K562 (cell line): ENCODE measurements at regions not wholly inside any gene's neighbourhood (a gene's known extent, or its start where the extent isn't known, plus 50 kb on each side); places are given as distances from the start of the nearest gene placed in this dataset.

Experiments
- ATF2 ChIP-seq: sonication (generic); formaldehyde crosslinking; IDR thresholded peaks from 2 replicates; pipeline ENCODE4 v1.8.1; 2022; ENCODE audit warnings: missing genetic modification reagents
- ATF7 ChIP-seq: fragments of 450-650 bp; IDR thresholded peaks from 2 replicates; pipeline ENCODE4 v1.7.1; 2014; ENCODE audit warnings: mild to moderate bottlenecking, moderate library complexity
- COPS2 ChIP-seq: fragments of 450-650 bp; conservative IDR thresholded peaks from 2 replicates; pipeline ENCODE4 v1.6.1; 2016; ENCODE audit warnings: mild to moderate bottlenecking, moderate library complexity
- CREM ChIP-seq: IDR thresholded peaks from 2 replicates; pipeline ENCODE4 v1.6.1; 2014; ENCODE audit warnings: antibody characterized with exemption, low read depth
- CTBP1 ChIP-seq: fragments of 450-650 bp; IDR thresholded peaks from 2 replicates; pipeline ENCODE4 v1.6.1; 2016; ENCODE audit warnings: borderline replicate concordance
- JUN ChIP-seq, 2 experiments: sonication (generic) in 1 of 2; formaldehyde crosslinking in 1 of 2; IDR thresholded peaks; 2 replicates each; pipeline versions ENCODE4 v1.6.1 to v1.8.0; 2012 to 2022; ENCODE audit warnings: borderline replicate concordance in 2 of 2, mild to moderate bottlenecking in 2 of 2, improper control_type of control experiment in 1 of 2, low read depth in 1 of 2, low read length in 1 of 2, missing genetic modification reagents in 1 of 2
- MYC ChIP-seq, 2 experiments: fragments of 250-450 bp in 1 of 2; sonication (Bioruptor Pico) in 1 of 2; IDR thresholded peaks; 2 replicates each; pipeline versions ENCODE4 v1.5.1 to v1.6.1; 2012 to 2021; ENCODE audit warnings: low read depth in 2 of 2, borderline replicate concordance in 1 of 2, improper control_type of control experiment in 1 of 2, low read length in 1 of 2, mild to moderate bottlenecking in 1 of 2, moderate library complexity in 1 of 2
- NEUROD1 ChIP-seq: fragments of 150-350 bp; IDR thresholded peaks from 2 replicates; pipeline ENCODE4 v1.6.1; 2014; ENCODE audit warnings: borderline replicate concordance, low read length, low read depth; ENCODE audit not compliant: partially characterized antibody
- POLR2G ChIP-seq: fragments of 200-400 bp; formaldehyde crosslinking; IDR thresholded peaks from 2 replicates; pipeline ENCODE4 v1.6.1; 2017; ENCODE audit warnings: low read depth, mild to moderate bottlenecking, antibody characterized with exemption, low read length, moderate library complexity
- PTBP1 ChIP-seq: fragments of 200-400 bp; formaldehyde crosslinking; IDR thresholded peaks from 2 replicates; pipeline ENCODE4 v1.6.1; 2017; ENCODE audit warnings: low read depth, low read length
- TCF7 ChIP-seq: sonication (generic); IDR thresholded peaks from 2 replicates; pipeline ENCODE4 v1.6.1; 2016; ENCODE audit warnings: antibody characterized with exemption, borderline replicate concordance
- TEAD1 ChIP-seq, 2 experiments: fragments of 450-650 bp in 1 of 2; sonication (generic) in 1 of 2; formaldehyde crosslinking; IDR thresholded peaks; 2 replicates each; pipeline versions ENCODE4 v1.4.0 to v1.8.0; 2020 to 2022; ENCODE audit warnings: mild to moderate bottlenecking in 2 of 2, missing genetic modification reagents in 1 of 2
- UBTF ChIP-seq, 2 experiments: IDR thresholded peaks; 2 replicates each; pipeline ENCODE4 v1.6.1; 2012; ENCODE audit warnings: improper control_type of control experiment in 2 of 2, low read depth in 2 of 2, low read length in 2 of 2, borderline replicate concordance in 1 of 2
- XRCC5 ChIP-seq: fragments of 200-400 bp; formaldehyde crosslinking; IDR thresholded peaks from 2 replicates; pipeline ENCODE4 v1.6.1; 2017; ENCODE audit warnings: low read depth, mild to moderate bottlenecking, low read length
- YY1 ChIP-seq, 3 experiments: IDR thresholded peaks; 2 replicates each; pipeline ENCODE4 v1.6.1; 2011; ENCODE audit warnings: low read length in 2 of 3, mild to moderate bottlenecking in 2 of 3, moderate library complexity in 2 of 3, borderline replicate concordance in 1 of 3, control low read depth in 1 of 3, low read depth in 1 of 3; ENCODE audit not compliant: insufficient read depth in 3 of 3, insufficient replicate concordance in 2 of 3, control insufficient read depth in 1 of 3, insufficient read length in 1 of 3; ENCODE audit errors: extremely low read depth in 1 of 3
- ZC3H4 ChIP-seq: sonication (generic); formaldehyde crosslinking; IDR thresholded peaks from 2 replicates; pipeline ENCODE4 v1.9.0; 2021; ENCODE audit warnings: missing genetic modification reagents, borderline replicate concordance
- ZNF12 ChIP-seq: sonication (generic); formaldehyde crosslinking; IDR thresholded peaks from 2 replicates; pipeline ENCODE4 v1.4.0; 2020; ENCODE audit warnings: mild to moderate bottlenecking, missing genetic modification reagents
- ZNF232 ChIP-seq: sonication (generic); formaldehyde crosslinking; IDR thresholded peaks from 2 replicates; pipeline ENCODE4 v1.8.0; 2022; ENCODE audit warnings: mild to moderate bottlenecking, missing genetic modification reagents
- ZNF740 ChIP-seq, 3 experiments: fragments of 200-800 bp in 1 of 3; sonication (Bioruptor generic) in 1 of 3; sonication (generic) in 1 of 3; formaldehyde crosslinking in 1 of 3; IDR thresholded peaks; 2 replicates each; pipeline versions ENCODE4 v1.6.1 to v1.8.0; 2016 to 2022; ENCODE audit warnings: mild to moderate bottlenecking in 2 of 3, missing compliant biosample characterization in 2 of 3, missing genetic modification characterization in 2 of 3, missing genetic modification reagents in 1 of 3
- ZZZ3 ChIP-seq: fragments of 450-650 bp; IDR thresholded peaks from 2 replicates; pipeline ENCODE4 v1.6.1; 2016; ENCODE audit warnings: antibody characterized with exemption, mild to moderate bottlenecking, moderate library complexity

- TF ChIP-seq ZNF740 (CRISPR knock-in tag; IDR thresholded peaks at IDR 0.05) (peak; percentile 65; the same call in 1 of the 2 replicates), ZNF740 (tag; IDR thresholded peaks at IDR 0.05) (no peak), TCF7 (no peak), JUN (IDR thresholded peaks at IDR 0.05; ENCODE audit: borderline replicate concordance, low read depth, low read length) (no peak), JUN (CRISPR knock-in tag; IDR thresholded peaks at IDR 0.05; ENCODE audit: borderline replicate concordance) (no peak), ATF2 (no peak), ZNF232 (CRISPR knock-in tag) (no peak), NEUROD1 (no peak), CREM (0 out of 2 replicates have a peak, but pooled peaks have one; percentile 21), ZC3H4 (CRISPR knock-in tag) (no peak), XRCC5 (peak; percentile 91), ATF7 (0 out of 2 replicates have a peak, but pooled peaks have one; percentile 24), ZNF12 (no peak), UBTF (IDR thresholded peaks at IDR 0.05; ENCODE audit: borderline replicate concordance in 1 of 2, low read depth in 2 of 2, low read length in 2 of 2) (no peak), ZZZ3 (no peak), COPS2 (no peak), YY1 (IDR thresholded peaks at IDR 0.05; ENCODE audit: borderline replicate concordance in 1 of 3, control insufficient read depth in 1 of 3, extremely low read depth in 1 of 3, insufficient read depth in 3 of 3, insufficient read length in 1 of 3, insufficient replicate concordance in 2 of 3, low read depth in 1 of 3, low read length in 2 of 3) (peak in 1 of 3 experiments; percentile 38), CTBP1 (peak; percentile 30; the same call in 1 of the 2 replicates), TEAD1 (CRISPR knock-in tag; IDR thresholded peaks at IDR 0.05) (0 out of 4 replicates have a peak, but pooled peaks of 1 of the 2 experiments have one; percentile 37), PTBP1 (no peak), POLR2G (no peak), MYC (IDR thresholded peaks at IDR 0.05; ENCODE audit: low read depth, low read length) (peak; percentile 38; the same call in 1 of the 2 replicates), MYC (CRISPR knock-in tag; IDR thresholded peaks at IDR 0.05; ENCODE audit: borderline replicate concordance, low read depth) (no peak)
Observed at GRCh38 chr16:85253084-85253941, 141.0 kb upstream of the CIBAR2 start (continued).
